ENCODE measurements at regions not wholly inside any gene's neighbourhood (a gene's known extent, or its start where the extent isn't known, plus 50 kb on each side); places are given as distances from the start of the nearest gene placed in this dataset.
"Not testable (repeated sequence)": the region's sequence is repeated elsewhere in the genome, so short reads cannot be mapped to it uniquely, and the experiment has no call there.

DNA sequence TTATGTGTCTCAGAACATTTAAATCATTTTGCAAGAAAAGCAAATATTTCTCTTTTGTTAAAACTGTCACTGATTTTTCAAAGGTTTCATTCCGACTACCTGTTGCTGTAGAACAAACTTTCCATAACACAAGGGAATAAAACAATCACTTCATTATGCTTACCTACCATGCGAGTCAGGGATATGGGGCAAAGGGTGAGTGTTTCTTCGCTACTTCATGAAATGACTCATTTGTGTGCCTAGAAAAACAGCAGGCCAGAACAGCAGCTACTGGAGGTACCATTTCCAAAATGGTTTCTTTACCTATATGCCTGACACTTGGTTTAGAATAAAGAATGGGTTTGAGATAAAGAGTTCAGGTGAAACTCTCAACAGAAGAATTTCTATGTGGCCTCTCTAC lies 712.5 kb downstream of the PLOD2 start:
- Histone ChIP-seq H3K27ac (ENCODE audit: low read depth, low read length) (no peak overlapping the region), H3K4me1 (ENCODE audit: insufficient read depth, low read length) (no peaks in the 10 kb centered on the region), H3K36me3 (ENCODE audit: insufficient read depth, low read length) (no peaks in the 10 kb centered on the region), H3K27me3 (ENCODE audit: insufficient read depth, low read length) (no peaks in the 10 kb centered on the region), H3K9ac (ENCODE audit: low read length) (no peak overlapping the region), H3K79me2 (ENCODE audit: insufficient read depth, low read length) (no peaks in the 10 kb centered on the region), H3K4me2 (ENCODE audit: low read length) (no peak overlapping the region), H3K9me3 (ENCODE audit: insufficient read depth, low read depth, low read length) (no peaks in the 10 kb centered on the region), H2AFZ (ENCODE audit: low read depth, low read length) (no peak overlapping the region), H3K4me3 (ENCODE audit: insufficient read depth, low read depth, low read length) (no peak overlapping the region), H4K20me1 (ENCODE audit: insufficient read depth, low read length) (no peaks in the 10 kb centered on the region)
- Mint-ChIP-seq H3K9me3 (ENCODE audit: unreplicated experiment) (no peaks in the 10 kb centered on the region), H3K36me3 (ENCODE audit: low read depth, unreplicated experiment) (no peaks in the 10 kb centered on the region), H3K27me3 (ENCODE audit: low read depth, unreplicated experiment) (no peaks in the 10 kb centered on the region), H3K27ac (ENCODE audit: unreplicated experiment) (no peak overlapping the region), H3K4me1 (ENCODE audit: low read depth, unreplicated experiment) (no peaks in the 10 kb centered on the region), H3K4me3 (ENCODE audit: unreplicated experiment) (no peak overlapping the region)
- DNase-seq (ENCODE audit: low read depth) (no peak), FAIRE-seq (no peak)
- TF ChIP-seq EZH2 (IDR thresholded peaks at IDR 0.05; ENCODE audit: insufficient read depth, low read length) = no peak
- TF ChIP-seq, protein P1, sequence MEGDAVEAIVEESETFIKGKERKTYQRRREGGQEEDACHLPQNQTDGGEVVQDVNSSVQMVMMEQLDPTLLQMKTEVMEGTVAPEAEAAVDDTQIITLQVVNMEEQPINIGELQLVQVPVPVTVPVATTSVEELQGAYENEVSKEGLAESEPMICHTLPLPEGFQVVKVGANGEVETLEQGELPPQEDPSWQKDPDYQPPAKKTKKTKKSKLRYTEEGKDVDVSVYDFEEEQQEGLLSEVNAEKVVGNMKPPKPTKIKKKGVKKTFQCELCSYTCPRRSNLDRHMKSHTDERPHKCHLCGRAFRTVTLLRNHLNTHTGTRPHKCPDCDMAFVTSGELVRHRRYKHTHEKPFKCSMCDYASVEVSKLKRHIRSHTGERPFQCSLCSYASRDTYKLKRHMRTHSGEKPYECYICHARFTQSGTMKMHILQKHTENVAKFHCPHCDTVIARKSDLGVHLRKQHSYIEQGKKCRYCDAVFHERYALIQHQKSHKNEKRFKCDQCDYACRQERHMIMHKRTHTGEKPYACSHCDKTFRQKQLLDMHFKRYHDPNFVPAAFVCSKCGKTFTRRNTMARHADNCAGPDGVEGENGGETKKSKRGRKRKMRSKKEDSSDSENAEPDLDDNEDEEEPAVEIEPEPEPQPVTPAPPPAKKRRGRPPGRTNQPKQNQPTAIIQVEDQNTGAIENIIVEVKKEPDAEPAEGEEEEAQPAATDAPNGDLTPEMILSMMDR (IDR thresholded peaks at IDR 0.05; ENCODE audit: insufficient read depth, low read depth, low read length) = no peak

GRCh38 chr3:145450018-145450682 lies 710.8 kb downstream of the PLOD2 start:
- FAIRE-seq = no peak
- Histone ChIP-seq H3K9ac (ENCODE audit: low read length) (no peak overlapping the region), H3K27me3 (ENCODE audit: insufficient read depth, low read length) (no peaks in the 10 kb centered on the region), H3K4me3 (ENCODE audit: insufficient read depth, low read depth, low read length) (no peak overlapping the region), H3K79me2 (ENCODE audit: insufficient read depth, low read length) (no peaks in the 10 kb centered on the region), H4K20me1 (ENCODE audit: insufficient read depth, low read length) (no peaks in the 10 kb centered on the region), H3K36me3 (ENCODE audit: insufficient read depth, low read length) (no peaks in the 10 kb centered on the region), H3K4me1 (ENCODE audit: insufficient read depth, low read length) (no peaks in the 10 kb centered on the region), H3K9me3 (ENCODE audit: insufficient read depth, low read depth, low read length) (no peaks in the 10 kb centered on the region), H3K27ac (ENCODE audit: low read depth, low read length) (no peak overlapping the region), H2AFZ (ENCODE audit: low read depth, low read length) (no peak overlapping the region), H3K4me2 (ENCODE audit: low read length) (no peak overlapping the region)
- Mint-ChIP-seq H3K27me3 (ENCODE audit: low read depth, unreplicated experiment) (no peaks in the 10 kb centered on the region), H3K4me1 (ENCODE audit: low read depth, unreplicated experiment) (no peaks in the 10 kb centered on the region), H3K9me3 (ENCODE audit: unreplicated experiment) (no peaks in the 10 kb centered on the region), H3K4me3 (ENCODE audit: unreplicated experiment) (no peak overlapping the region), H3K36me3 (ENCODE audit: low read depth, unreplicated experiment) (no peaks in the 10 kb centered on the region), H3K27ac (ENCODE audit: unreplicated experiment) (no peak overlapping the region)
- DNase-seq (ENCODE audit: low read depth) = no peak
- TF ChIP-seq EZH2 (IDR thresholded peaks at IDR 0.05; ENCODE audit: insufficient read depth, low read length) = no peak
- TF ChIP-seq, protein P1 (IDR thresholded peaks at IDR 0.05; ENCODE audit: insufficient read depth, low read depth, low read length) = no peak

GRCh38 chr3:145457825-145458552 lies 703.0 kb downstream of the PLOD2 start:
- no peaks in the 10 kb centered on the region for H3K36me3 ChIP-seq (ENCODE audit: insufficient read depth, low read length)
- H3K79me2 ChIP-seq (ENCODE audit: insufficient read depth, low read length) = no peaks in the 10 kb centered on the region
- no peaks in the 10 kb centered on the region for H3K9me3 Mint-ChIP-seq (ENCODE audit: unreplicated experiment)
- no peak overlapping the region for H3K4me3 ChIP-seq (ENCODE audit: insufficient read depth, low read depth, low read length)
- no peaks in the 10 kb centered on the region for H4K20me1 ChIP-seq (ENCODE audit: insufficient read depth, low read length)
- no peak overlapping the region for H2AFZ ChIP-seq (ENCODE audit: low read depth, low read length)
- H3K27me3 ChIP-seq (ENCODE audit: insufficient read depth, low read length) = no peaks in the 10 kb centered on the region
- H3K4me1 Mint-ChIP-seq (ENCODE audit: low read depth, unreplicated experiment) = no peaks in the 10 kb centered on the region
- no peaks in the 10 kb centered on the region for H3K4me1 ChIP-seq (ENCODE audit: insufficient read depth, low read length)
- no peak overlapping the region for H3K27ac Mint-ChIP-seq (ENCODE audit: unreplicated experiment)
- no peak overlapping the region for H3K4me3 Mint-ChIP-seq (ENCODE audit: unreplicated experiment)
- no peak for DNase-seq (ENCODE audit: low read depth)
- TF ChIP-seq, protein P1 (IDR thresholded peaks at IDR 0.05; ENCODE audit: insufficient read depth, low read depth, low read length) = no peak
- TF ChIP-seq EZH2 (IDR thresholded peaks at IDR 0.05; ENCODE audit: insufficient read depth, low read length) = no peak
- no peaks in the 10 kb centered on the region for H3K9me3 ChIP-seq (ENCODE audit: insufficient read depth, low read depth, low read length)
- H3K27me3 Mint-ChIP-seq (ENCODE audit: low read depth, unreplicated experiment) = no peaks in the 10 kb centered on the region
- FAIRE-seq = no peak
- H3K4me2 ChIP-seq (ENCODE audit: low read length) = no peak overlapping the region
- no peak overlapping the region for H3K27ac ChIP-seq (ENCODE audit: low read depth, low read length)
- H3K9ac ChIP-seq (ENCODE audit: low read length) = no peak overlapping the region
- H3K36me3 Mint-ChIP-seq (ENCODE audit: low read depth, unreplicated experiment) = no peaks in the 10 kb centered on the region

- H4K20me1 ChIP-seq (ENCODE audit: insufficient read depth, low read length); H3K36me3 Mint-ChIP-seq (ENCODE audit: low read depth, unreplicated experiment); H3K4me1 ChIP-seq (ENCODE audit: insufficient read depth, low read length); H3K4me1 Mint-ChIP-seq (ENCODE audit: low read depth, unreplicated experiment); H3K27ac ChIP-seq (ENCODE audit: low read depth, low read length); H3K9me3 ChIP-seq (ENCODE audit: insufficient read depth, low read depth, low read length); H3K4me3 Mint-ChIP-seq (ENCODE audit: unreplicated experiment); H3K9me3 Mint-ChIP-seq (ENCODE audit: unreplicated experiment); DNase-seq (ENCODE audit: low read depth); FAIRE-seq; H2AFZ ChIP-seq (ENCODE audit: low read depth, low read length); H3K27me3 Mint-ChIP-seq (ENCODE audit: low read depth, unreplicated experiment); H3K4me3 ChIP-seq (ENCODE audit: insufficient read depth, low read depth, low read length); H3K79me2 ChIP-seq (ENCODE audit: insufficient read depth, low read length); H3K27me3 ChIP-seq (ENCODE audit: insufficient read depth, low read length); H3K4me2 ChIP-seq (ENCODE audit: low read length); H3K27ac Mint-ChIP-seq (ENCODE audit: unreplicated experiment); H3K9ac ChIP-seq (ENCODE audit: low read length); H3K36me3 ChIP-seq (ENCODE audit: insufficient read depth, low read length): not testable (repeated sequence)
These were observed 701.3 kb downstream of the PLOD2 start for GRCh38 chr3:145459681-145460080.

Measured in astrocyte (in vitro differentiated cells and primary cell).